Stomach (tissue), 4 donors: ENCODE measurements at regions not wholly inside any gene's neighbourhood (a gene's known extent, or its start where the extent isn't known, plus 50 kb on each side); places are given as distances from the start of the nearest gene placed in this dataset.

ENCODE experiments used
- CTCF ChIP-seq, 7 experiments: fragments of 450-650 bp in 4 of 7; fragments of 200-600 bp in 3 of 7; sonication (generic) in 3 of 7; IDR thresholded peaks; one replicate each; pipeline ENCODE4 v1.5.1; 2016 to 2019; ENCODE audit warnings: antibody characterized with exemption in 7 of 7, control low read depth in 2 of 7, mild to moderate bottlenecking in 1 of 7
- EP300 ChIP-seq: sonication (generic); formaldehyde crosslinking; IDR thresholded peaks from one replicate; pipeline ENCODE4 v1.6.1; 2017; ENCODE audit warnings: antibody characterized with exemption
- POLR2AphosphoS5 ChIP-seq, 3 donors: sonication (generic); formaldehyde crosslinking; IDR thresholded peaks; one replicate each; pipeline ENCODE4 v1.6.1; 2016; ENCODE audit warnings: antibody characterized with exemption in 3 of 3

GRCh38 chr9:95385521-95385920 lies 68.0 kb upstream of the FANCC start:
- TF ChIP-seq CTCF (IDR thresholded peaks at IDR 0.05) (no peak), POLR2AphosphoS5 (IDR thresholded peaks at IDR 0.05) (no peak), EP300 (no peak)
